CD1c-positive myeloid dendritic cell (primary cell): ENCODE measurements at regions not wholly inside any gene's neighbourhood (a gene's known extent, or its start where the extent isn't known, plus 50 kb on each side); places are given as distances from the start of the nearest gene placed in this dataset.
"Not testable (repeated sequence)": the region's sequence is repeated elsewhere in the genome, so short reads cannot be mapped to it uniquely, and the experiment has no call there.

ENCODE experiments used
- DNase-seq: peaks from one replicate; pipeline ENCODE4 v3.0.0-alpha.2; 2016; ENCODE audit errors: extremely low spot score

DNA sequence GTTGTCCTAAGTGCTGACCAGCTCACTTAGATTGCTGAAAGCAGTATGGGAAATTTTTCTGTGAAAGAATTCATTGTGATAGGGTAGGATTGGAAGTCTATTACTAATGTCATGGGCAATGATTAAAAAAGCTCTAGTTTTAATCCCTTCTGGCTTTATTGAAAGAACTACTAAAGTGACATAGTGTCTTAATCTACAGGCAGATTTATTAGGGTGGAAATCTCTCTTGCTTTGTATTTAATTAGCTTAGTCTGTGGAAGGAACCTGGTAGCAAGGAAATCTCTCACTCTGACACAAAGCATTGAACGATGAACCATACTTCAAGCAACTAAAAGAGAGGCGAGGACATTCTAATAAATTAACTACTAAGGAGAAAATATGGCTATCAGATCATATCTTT, 1029.2 kb upstream of the PCDH20 start:
- DNase-seq, result no peak

GRCh38 chr13:62434081-62434480, 1018.4 kb upstream of the PCDH20 start:
- DNase-seq, result no peak

DNA sequence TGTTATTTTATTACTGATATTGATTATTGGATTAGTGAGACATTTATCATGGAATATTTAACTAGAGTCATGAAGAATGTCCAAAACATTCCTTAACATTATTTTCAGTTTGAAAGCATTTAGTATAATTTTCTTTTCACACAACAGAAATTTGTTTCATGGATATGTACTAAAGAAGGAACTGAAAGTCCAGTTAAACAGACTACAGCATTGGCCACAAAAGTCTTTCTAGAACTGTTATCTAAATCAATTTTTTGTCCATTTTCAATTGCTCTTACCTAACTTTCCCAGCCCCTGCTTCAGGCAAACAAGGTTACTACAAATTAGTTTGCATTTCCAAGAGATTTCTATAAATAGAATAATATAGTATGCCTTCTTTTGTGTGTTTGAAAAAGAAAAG, 1018.0 kb upstream of the PCDH20 start:
- DNase-seq, result no peak

- DNase-seq, result no peak
These were observed 1017.3 kb upstream of the PCDH20 start for GRCh38 chr13:62432906-62433305.

- no peak for DNase-seq
These were observed 1016.6 kb upstream of the PCDH20 start for GRCh38 chr13:62432295-62432694.

DNA sequence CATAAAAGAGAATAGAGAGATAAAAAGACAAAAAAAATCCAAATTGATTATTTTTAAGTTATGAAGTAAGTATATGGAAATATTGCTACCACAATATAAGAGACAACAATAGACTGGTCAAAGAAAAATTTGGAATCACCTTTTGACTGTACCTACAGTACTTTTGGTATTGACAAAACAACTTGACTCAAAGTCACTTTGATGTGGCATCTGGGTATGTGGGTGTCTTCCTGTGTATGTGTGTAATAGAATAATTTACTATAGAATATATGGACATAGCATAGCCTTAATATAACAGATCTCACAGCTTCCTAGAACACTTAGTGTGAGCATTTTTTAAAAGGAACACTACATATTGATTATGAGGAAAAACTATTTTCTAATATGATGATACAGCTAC, 1016.2 kb upstream of the PCDH20 start:
- DNase-seq, result no peak

- DNase-seq, result no peak
These were observed 1003.2 kb upstream of the PCDH20 start for GRCh38 chr13:62418872-62419271.

- no peak for DNase-seq
These were observed 1002.7 kb upstream of the PCDH20 start for GRCh38 chr13:62418376-62418775.

GRCh38 chr13:62407871-62408270, 992.2 kb upstream of the PCDH20 start:
- no peak for DNase-seq

DNA sequence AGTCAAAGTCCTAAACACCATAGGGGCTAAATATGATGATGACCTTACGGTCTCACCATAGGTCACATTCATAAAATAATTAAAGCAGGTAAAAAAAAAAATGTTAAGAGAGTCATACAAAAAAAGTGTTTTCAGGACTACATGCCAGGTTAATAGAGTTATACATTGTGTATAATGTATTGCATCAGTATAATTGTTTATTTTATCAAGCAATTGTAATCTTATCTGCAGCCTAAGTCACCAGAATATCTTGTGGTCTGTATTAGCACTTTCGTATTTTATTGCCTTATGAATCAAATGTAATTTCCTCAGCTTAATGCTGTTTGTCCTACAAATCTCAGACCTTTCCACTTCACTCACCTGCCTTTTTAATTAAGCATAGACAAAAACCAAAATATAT, 972.9 kb upstream of the PCDH20 start:
- no peak for DNase-seq

DNA sequence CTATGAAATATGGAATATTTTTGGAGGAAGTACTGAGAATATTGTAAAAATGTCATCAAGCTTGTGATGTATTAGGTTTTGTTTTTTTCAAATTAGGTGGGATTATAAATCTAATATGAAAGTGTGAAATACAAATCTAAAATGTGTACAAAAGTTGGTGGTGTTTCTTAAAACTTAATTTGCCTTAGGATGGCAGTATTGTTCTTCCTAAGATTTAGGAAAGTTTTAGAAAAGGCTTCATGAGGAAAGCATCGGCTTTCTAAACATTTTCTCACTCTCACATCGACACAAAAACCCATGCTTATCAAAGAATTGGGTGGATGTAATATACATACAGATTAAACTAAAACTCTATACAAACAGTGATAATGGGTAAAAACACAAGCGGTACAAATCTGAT, 972.0 kb upstream of the PCDH20 start:
- no peak for DNase-seq

- DNase-seq, result not testable (repeated sequence)
These were observed 963.6 kb upstream of the PCDH20 start for GRCh38 chr13:62379241-62379640.

GRCh38 chr13:62377838-62378237, 962.2 kb upstream of the PCDH20 start:
- DNase-seq, result no peak

GRCh38 chr13:62375653-62376052, 960.0 kb upstream of the PCDH20 start:
- no peak for DNase-seq

DNA sequence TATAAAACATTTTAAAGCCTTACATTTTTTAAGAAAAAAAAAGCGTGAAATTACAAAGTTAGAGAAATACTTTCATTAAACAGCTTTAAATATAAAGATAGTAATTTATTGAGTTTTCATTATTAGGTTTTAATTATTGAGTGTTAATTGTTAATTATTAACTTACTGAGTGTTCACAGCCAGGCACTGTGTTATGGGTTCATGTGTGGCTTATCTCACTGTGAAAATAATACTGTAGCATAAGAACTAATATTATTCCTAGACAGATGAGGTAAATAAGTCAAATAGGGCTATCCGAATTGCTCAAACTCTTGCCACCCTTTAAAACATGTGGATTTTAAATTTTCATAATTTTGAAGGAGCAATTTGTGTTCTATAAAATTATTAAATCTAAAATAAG, 956.1 kb upstream of the PCDH20 start:
- no peak for DNase-seq

DNA sequence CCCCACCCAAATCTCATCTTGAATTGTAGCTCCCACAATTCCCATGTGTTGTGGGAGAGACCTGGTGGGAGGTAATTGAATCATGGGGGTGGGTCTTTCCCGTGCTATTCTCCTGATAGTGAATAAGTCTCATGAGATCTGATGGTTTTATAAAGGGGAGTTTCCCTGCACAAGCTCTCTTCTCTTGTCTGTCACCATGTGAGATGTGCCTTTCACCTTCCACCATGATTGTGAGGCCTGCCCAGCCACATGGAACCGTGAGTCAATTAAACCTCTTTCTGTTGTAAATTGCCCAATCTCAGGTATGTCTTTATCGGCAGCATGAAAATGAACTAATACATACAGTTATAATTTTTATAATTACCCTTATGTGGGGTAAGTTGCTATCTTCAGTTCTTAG, 952.3 kb upstream of the PCDH20 start:
- not testable (repeated sequence) for DNase-seq

GRCh38 chr13:62360609-62361008, 945.0 kb upstream of the PCDH20 start:
- no peak for DNase-seq

- DNase-seq, result no peak
These were observed 942.9 kb upstream of the PCDH20 start for GRCh38 chr13:62358646-62358932.

- no peak for DNase-seq
These were observed 942.4 kb upstream of the PCDH20 start for GRCh38 chr13:62357887-62358645.

- no peak for DNase-seq
These were observed 941.3 kb upstream of the PCDH20 start for GRCh38 chr13:62356977-62357376.

DNA sequence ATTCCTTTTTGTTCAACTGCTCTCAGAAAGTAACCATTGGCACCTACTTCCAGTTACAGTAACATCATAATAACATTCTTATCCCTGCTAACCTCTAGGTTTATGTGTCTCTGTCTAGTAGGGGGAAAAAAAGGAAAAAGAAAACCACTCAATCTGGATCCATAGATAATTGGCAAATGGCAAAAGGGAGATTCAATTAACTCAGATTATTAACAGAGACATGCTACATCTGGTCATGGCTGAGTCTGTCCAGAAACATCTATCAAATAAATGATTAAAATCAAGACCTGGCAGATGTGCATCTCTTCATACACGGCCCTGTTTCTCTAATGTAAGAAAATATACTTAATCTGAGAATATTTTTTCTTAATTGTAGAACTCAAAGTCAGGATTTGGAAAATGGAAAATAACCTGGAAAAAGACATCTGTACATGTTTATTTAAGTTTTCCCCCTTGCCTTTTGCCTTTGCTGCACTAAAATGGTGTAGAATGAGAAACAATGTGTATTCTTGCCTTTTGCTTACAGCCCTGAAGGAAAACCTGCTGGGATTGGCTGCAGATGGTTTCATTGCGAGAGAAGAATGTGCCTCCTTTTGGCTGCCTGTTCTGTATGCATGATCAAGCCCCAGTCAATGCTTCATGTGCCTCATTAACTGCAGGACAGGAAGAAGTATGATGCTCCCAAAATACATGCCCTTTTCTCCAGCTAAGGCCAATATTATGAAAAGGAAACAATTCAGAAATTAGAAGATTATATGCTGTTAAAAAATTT, 921.6 kb upstream of the PCDH20 start:
- no peak for DNase-seq

DNA sequence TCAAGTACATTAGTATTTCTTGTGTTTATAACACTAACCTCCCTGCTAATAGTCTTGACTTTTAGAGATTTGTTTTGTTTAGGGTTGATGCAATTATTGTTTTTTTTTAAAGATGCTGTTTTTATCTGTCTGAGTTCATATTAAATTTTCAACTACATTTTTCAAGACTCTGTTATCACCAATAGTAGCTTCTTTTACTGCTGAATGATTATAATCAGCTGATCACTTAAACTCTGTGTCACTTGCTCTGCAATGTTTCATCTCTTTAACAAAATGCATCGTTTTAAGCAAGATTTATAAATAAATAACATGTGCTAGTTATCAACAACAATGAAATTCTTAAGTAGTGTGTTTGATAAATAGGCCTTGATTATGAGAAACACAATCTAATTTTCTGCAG, 920.9 kb upstream of the PCDH20 start:
- no peak for DNase-seq

- no peak for DNase-seq
These were observed 917.8 kb upstream of the PCDH20 start for GRCh38 chr13:62333466-62333865.

DNA sequence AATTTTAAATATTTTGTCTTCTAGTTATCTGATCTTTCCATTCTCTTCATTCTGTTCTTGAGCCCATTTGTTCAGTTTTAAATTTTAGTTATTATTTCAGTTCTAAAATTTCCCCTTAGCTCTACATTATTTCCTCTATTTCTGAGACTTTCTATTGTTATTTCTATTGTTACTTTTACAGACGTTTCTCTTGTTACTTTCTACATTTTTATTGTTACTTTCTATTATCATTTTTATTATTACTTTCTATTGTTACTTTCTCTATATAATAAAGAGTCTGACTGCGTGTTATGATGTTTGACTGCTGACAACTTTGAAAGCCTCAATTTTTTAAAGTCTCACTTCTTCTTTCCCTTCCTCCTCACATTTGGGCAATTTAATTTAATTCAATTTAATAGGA, 915.7 kb upstream of the PCDH20 start:
- no peak for DNase-seq
